H1 (cell line): ENCODE measurements at regions not wholly inside any gene's neighbourhood (a gene's known extent, or its start where the extent isn't known, plus 50 kb on each side); places are given as distances from the start of the nearest gene placed in this dataset.
A peak's percentile ranks its signal among the peaks of the same experiment; 100 is the strongest.

ENCODE experiments used
- ASH2L ChIP-seq: fragments of 200-600, 300-600 bp; sonication (generic); IDR thresholded peaks from one replicate; pipeline ENCODE4 v1.7.1; 2017; ENCODE audit warnings: low read length
- ATF3 ChIP-seq: IDR thresholded peaks from 2 replicates; pipeline ENCODE4 v1.6.1; 2011; ENCODE audit warnings: low read depth, mild to moderate bottlenecking, low read length; ENCODE audit not compliant: insufficient read depth
- BRCA1 ChIP-seq: IDR thresholded peaks from 2 replicates; pipeline ENCODE4 v1.6.1; 2012; ENCODE audit warnings: low read depth, low read length, improper control_type of control experiment
- CBX5 ChIP-seq: fragments of 300-800, 300-1000 bp; sonication (generic); IDR thresholded peaks from 2 replicates; pipeline ENCODE4 v1.7.1; 2016; ENCODE audit warnings: antibody characterized with exemption, low read length, low read depth
- CEBPB ChIP-seq: IDR thresholded peaks from 2 replicates; pipeline ENCODE4 v1.6.1; 2012; ENCODE audit warnings: low read depth, low read length
- CHD2 ChIP-seq: IDR thresholded peaks from 2 replicates; pipeline ENCODE4 v1.6.1; 2012; ENCODE audit warnings: low read length, improper control_type of control experiment
- CREB1 ChIP-seq: IDR thresholded peaks from 2 replicates; pipeline ENCODE4 v1.6.1; 2012; ENCODE audit warnings: inconsistent platforms
- GABPA ChIP-seq: IDR thresholded peaks from 2 replicates; pipeline ENCODE4 v1.6.1; 2011; ENCODE audit warnings: mild to moderate bottlenecking, low read length, moderate library complexity, borderline replicate concordance; ENCODE audit not compliant: insufficient read depth
- HDAC2 ChIP-seq, 2 experiments: fragments of 300-600 bp in 1 of 2; sonication (generic) in 1 of 2; IDR thresholded peaks; 2 replicates each; pipeline ENCODE4 v1.6.1; 2011 to 2012; ENCODE audit warnings: low read depth in 2 of 2, low read length in 2 of 2, mild to moderate bottlenecking in 2 of 2, moderate library complexity in 2 of 2, borderline replicate concordance in 1 of 2, inconsistent platforms in 1 of 2
- JUN ChIP-seq: IDR thresholded peaks from 2 replicates; pipeline ENCODE4 v1.6.1; 2011; ENCODE audit warnings: low read depth, mild to moderate bottlenecking, improper control_type of control experiment, low read length
- KDM4A ChIP-seq: IDR thresholded peaks from one replicate; pipeline ENCODE4 v1.7.1; 2012; ENCODE audit warnings: low read depth, mild to moderate bottlenecking, moderate library complexity, low read length, inconsistent platforms; ENCODE audit not compliant: severe bottlenecking
- NRF1 ChIP-seq: IDR thresholded peaks from 2 replicates; pipeline ENCODE4 v1.6.1; 2011; ENCODE audit warnings: mild to moderate bottlenecking, low read depth, low read length, improper control_type of control experiment
- POLR2A ChIP-seq, 2 experiments: IDR thresholded peaks; 1 replicate in 1 of 2; 2 replicates in 1 of 2; pipeline ENCODE4 v1.6.1; 2011; ENCODE audit warnings: low read depth in 2 of 2, low read length in 2 of 2, mild to moderate bottlenecking in 2 of 2; ENCODE audit errors: control extremely low read depth in 1 of 2
- RNF2 ChIP-seq: fragments of 200-900, 300-1000 bp; sonication (generic); IDR thresholded peaks from 2 replicates; pipeline ENCODE4 v1.7.1; 2016; ENCODE audit warnings: borderline replicate concordance, low read depth, mild to moderate bottlenecking, antibody characterized with exemption, low read length; ENCODE audit not compliant: poor library complexity, severe bottlenecking; ENCODE audit errors: missing control alignments
- RXRA ChIP-seq: IDR thresholded peaks from 2 replicates; pipeline ENCODE4 v1.6.1; 2011; ENCODE audit warnings: low read depth, mild to moderate bottlenecking, low read length, moderate library complexity; ENCODE audit not compliant: insufficient read depth
- SIN3A ChIP-seq, 2 experiments: IDR thresholded peaks in 1 of 2; conservative IDR thresholded peaks in 1 of 2; 2 replicates each; pipeline ENCODE4 v1.6.1; 2011 to 2012; ENCODE audit warnings: low read length in 2 of 2, improper control_type of control experiment in 1 of 2, low read depth in 1 of 2, mild to moderate bottlenecking in 1 of 2
- SIRT6 ChIP-seq: IDR thresholded peaks from one replicate; pipeline ENCODE4 v1.7.1; 2012; ENCODE audit warnings: low read length, inconsistent platforms
- SIX5 ChIP-seq: IDR thresholded peaks from 2 replicates; pipeline ENCODE4 v1.6.1; 2011; ENCODE audit warnings: mild to moderate bottlenecking, low read depth, low read length
- SP1 ChIP-seq: IDR thresholded peaks from 2 replicates; pipeline ENCODE4 v1.6.1; 2011; ENCODE audit warnings: low read depth, low read length
- TAF1 ChIP-seq: IDR thresholded peaks from 2 replicates; pipeline ENCODE4 v1.6.1; 2011; ENCODE audit warnings: mild to moderate bottlenecking, low read depth, low read length
- YY1 ChIP-seq: IDR thresholded peaks from 2 replicates; pipeline ENCODE4 v1.6.1; 2011; ENCODE audit warnings: low read depth, mild to moderate bottlenecking, low read length

GRCh38 chr7:106598663-106599342 lies 62.2 kb downstream of the CCDC71L start (continued):
- TF ChIP-seq SIRT6: no peak
- peak; percentile 84 for TF ChIP-seq SIX5
- no peak for TF ChIP-seq TAF1
- TF ChIP-seq CEBPB: no peak
- TF ChIP-seq NRF1: no peak
- peak; percentile 98 for TF ChIP-seq YY1
- TF ChIP-seq RXRA: no peak
- 0 out of 4 replicates have a peak, but pooled peaks of 1 of the 2 experiments have one; percentile 30 for TF ChIP-seq SIN3A (conservative IDR thresholded peaks at IDR 0.05 in 1 of 2, IDR thresholded peaks at IDR 0.05 in 1 of 2; ENCODE audit: low read depth in 1 of 2, low read length in 2 of 2)
- TF ChIP-seq GABPA: no peak
- TF ChIP-seq POLR2A (IDR thresholded peaks at IDR 0.05; ENCODE audit: control extremely low read depth in 1 of 2, low read depth in 2 of 2, low read length in 2 of 2): no peak
- TF ChIP-seq BRCA1: peak; percentile 54; the same call in 1 of the 2 replicates
- TF ChIP-seq KDM4A: no peak
- no peak for TF ChIP-seq CBX5
- TF ChIP-seq CREB1: peak; percentile 59; the same call in 1 of the 2 replicates
- no peak for TF ChIP-seq ASH2L
- no peak for TF ChIP-seq ATF3
- TF ChIP-seq JUN: no peak
- peak; percentile 89 for TF ChIP-seq CHD2
- no peak for TF ChIP-seq RNF2
- TF ChIP-seq SP1: no peak
- TF ChIP-seq HDAC2 (IDR thresholded peaks at IDR 0.05; ENCODE audit: borderline replicate concordance in 1 of 2, low read depth in 2 of 2, low read length in 2 of 2): no peak
